HEK293 (cell line): ENCODE measurements at regions not wholly inside any gene's neighbourhood (a gene's known extent, or its start where the extent isn't known, plus 50 kb on each side); places are given as distances from the start of the nearest gene placed in this dataset.

Experiments used
- CTCF ChIA-PET: fragments of 350-600 bp; formaldehyde crosslinking; extraction: SDS; loops from one replicate; lab custom pipeline; 2021; ENCODE audit warnings: antibody characterized with exemption; lab: Yijun Ruan, JAX
- POLR2A ChIA-PET: fragments of 300-600 bp; formaldehyde crosslinking; extraction: SDS; loops from one replicate; lab custom pipeline; 2020; ENCODE audit warnings: antibody characterized with exemption, inconsistent platforms; lab: Yijun Ruan, JAX
- H3K27ac ChIP-seq: fragments of 200-500 bp; sonication (Bioruptor generic); 2 replicates; pipeline ENCODE4 v1.5.1; 2014; ENCODE audit warnings: low read depth, low read length, control low read depth, inconsistent platforms; ENCODE audit errors: extremely low read depth
- H3K36me3 ChIP-seq, 2 experiments: fragments of 200-500 bp in 1 of 2; sonication (Bioruptor generic) in 1 of 2; 1 replicate in 1 of 2; 2 replicates in 1 of 2; pipeline ENCODE4 v1.5.1; 2014 to 2017; ENCODE audit warnings: inconsistent platforms in 2 of 2, low read length in 2 of 2; ENCODE audit not compliant: control insufficient read depth in 2 of 2, insufficient read depth in 1 of 2
- H3K4me1 ChIP-seq: fragments of 200-500 bp; sonication (Bioruptor generic); 2 replicates; pipeline ENCODE4 v1.5.1; 2014; ENCODE audit warnings: mild to moderate bottlenecking, low read length, inconsistent platforms; ENCODE audit not compliant: control insufficient read depth, insufficient read depth
- H3K4me3 ChIP-seq: 2 replicates; pipeline ENCODE4 v1.5.1; 2011; ENCODE audit warnings: low read depth, mild to moderate bottlenecking, control low read depth, low read length, moderate library complexity
- H3K9me3 ChIP-seq: fragments of 200-500 bp; sonication (Bioruptor generic); 2 replicates; pipeline ENCODE4 v1.5.1; 2014; ENCODE audit warnings: low read depth, low read length, inconsistent platforms; ENCODE audit not compliant: control insufficient read depth, insufficient read depth
- RBAK ChIP-seq: fragments of 450-650 bp; formaldehyde crosslinking; IDR thresholded peaks from 2 replicates; pipeline ENCODE4 v1.5.1; 2016; ENCODE audit warnings: missing biosample characterization, missing genetic modification characterization
- REPIN1 ChIP-seq: fragments of 450-650 bp; formaldehyde crosslinking; IDR thresholded peaks from 2 replicates; pipeline ENCODE4 v1.5.1; 2017; ENCODE audit warnings: missing biosample characterization, missing genetic modification characterization, low read depth
- SCRT1 ChIP-seq: fragments of 450-650 bp; formaldehyde crosslinking; IDR thresholded peaks from 2 replicates; pipeline ENCODE4 v1.5.1; 2016; ENCODE audit warnings: missing biosample characterization, missing genetic modification characterization, borderline replicate concordance
- SCRT2 ChIP-seq: fragments of 450-650 bp; formaldehyde crosslinking; IDR thresholded peaks from 2 replicates; pipeline ENCODE4 v1.5.1; 2016; ENCODE audit warnings: missing biosample characterization, missing genetic modification characterization
- TRIM28 ChIP-seq: IDR thresholded peaks from 2 replicates; pipeline ENCODE4 v1.6.1; 2011; ENCODE audit warnings: low read length, control low read depth, borderline replicate concordance
- ZNF138 ChIP-seq: fragments of 450-650 bp; formaldehyde crosslinking; IDR thresholded peaks from 2 replicates; pipeline ENCODE4 v1.5.1; 2016; ENCODE audit warnings: missing biosample characterization, missing genetic modification characterization, borderline replicate concordance
- ZNF155 ChIP-seq: fragments of 450-650 bp; formaldehyde crosslinking; IDR thresholded peaks from 2 replicates; pipeline ENCODE4 v1.5.1; 2016; ENCODE audit warnings: missing biosample characterization, missing genetic modification characterization
- ZNF23 ChIP-seq: fragments of 450-650 bp; formaldehyde crosslinking; IDR thresholded peaks from 2 replicates; pipeline ENCODE4 v1.5.1; 2016; ENCODE audit warnings: missing biosample characterization, missing genetic modification characterization, borderline replicate concordance
- ZNF292 ChIP-seq: fragments of 450-650 bp; formaldehyde crosslinking; IDR thresholded peaks from 2 replicates; pipeline ENCODE4 v1.5.1; 2016; ENCODE audit warnings: low read depth, missing biosample characterization, missing genetic modification characterization, borderline replicate concordance
- ZNF426 ChIP-seq: fragments of 450-650 bp; formaldehyde crosslinking; IDR thresholded peaks from 2 replicates; pipeline ENCODE4 v1.5.1; 2017; ENCODE audit warnings: missing biosample characterization, missing genetic modification characterization, mild to moderate bottlenecking, inconsistent platforms, moderate library complexity
- ZNF473 ChIP-seq: fragments of 450-650 bp; formaldehyde crosslinking; IDR thresholded peaks from 2 replicates; pipeline ENCODE4 v1.5.1; 2017; ENCODE audit warnings: missing biosample characterization, missing genetic modification characterization
- ZNF585B ChIP-seq: fragments of 450-650 bp; formaldehyde crosslinking; IDR thresholded peaks from 2 replicates; pipeline ENCODE4 v1.5.1; 2016; ENCODE audit warnings: missing biosample characterization, missing genetic modification characterization
- ZNF596 ChIP-seq: fragments of 450-650 bp; IDR thresholded peaks from 2 replicates; pipeline ENCODE4 v1.5.0; 2018; ENCODE audit warnings: missing biosample characterization, mild to moderate bottlenecking, missing genetic modification characterization, moderate library complexity
- ZNF600 ChIP-seq: fragments of 450-650 bp; formaldehyde crosslinking; IDR thresholded peaks from 2 replicates; pipeline ENCODE4 v1.5.1; 2016; ENCODE audit warnings: missing biosample characterization, missing genetic modification characterization
- ZNF610 ChIP-seq: fragments of 450-650 bp; formaldehyde crosslinking; IDR thresholded peaks from 2 replicates; pipeline ENCODE4 v1.5.1; 2016; ENCODE audit warnings: missing biosample characterization, missing genetic modification characterization, borderline replicate concordance
- ZNF658 ChIP-seq: fragments of 450-650 bp; formaldehyde crosslinking; IDR thresholded peaks from 2 replicates; pipeline ENCODE4; 2016; ENCODE audit warnings: missing biosample characterization, missing genetic modification characterization
- ZNF701 ChIP-seq: fragments of 450-650 bp; formaldehyde crosslinking; IDR thresholded peaks from 2 replicates; pipeline ENCODE4 v1.5.1; 2016; ENCODE audit warnings: missing biosample characterization, missing genetic modification characterization
- ZNF791 ChIP-seq: fragments of 450-650 bp; formaldehyde crosslinking; IDR thresholded peaks from 2 replicates; pipeline ENCODE4 v1.5.1; 2016; ENCODE audit warnings: missing biosample characterization, missing genetic modification characterization
- ZXDB ChIP-seq: fragments of 450-650 bp; formaldehyde crosslinking; IDR thresholded peaks from 2 replicates; pipeline ENCODE4 v1.5.1; 2016; ENCODE audit warnings: missing biosample characterization, missing genetic modification characterization
- TF ChIP-seq, protein P1 (sequence below): fragments of 450-650 bp; formaldehyde crosslinking; IDR thresholded peaks from 2 replicates; pipeline ENCODE4 v1.5.1; 2016; ENCODE audit warnings: missing biosample characterization, missing genetic modification characterization, borderline replicate concordance
- TF ChIP-seq, protein P2 (sequence below): fragments of 450-650 bp; formaldehyde crosslinking; IDR thresholded peaks from 2 replicates; pipeline ENCODE4 v1.5.1; 2016; ENCODE audit warnings: missing biosample characterization, missing genetic modification characterization
- TF ChIP-seq, protein P3 (sequence below): fragments of 450-650 bp; formaldehyde crosslinking; IDR thresholded peaks from 2 replicates; pipeline ENCODE4 v1.5.1; 2016; ENCODE audit warnings: missing biosample characterization, missing genetic modification characterization
- TF ChIP-seq, protein P4 (sequence below): fragments of 450-650 bp; formaldehyde crosslinking; IDR thresholded peaks from 2 replicates; pipeline ENCODE4 v1.5.1; 2016; ENCODE audit warnings: missing biosample characterization, missing genetic modification characterization, low read depth
- TF ChIP-seq, protein P5 (sequence below): fragments of 450-650 bp; formaldehyde crosslinking; IDR thresholded peaks from 2 replicates; pipeline ENCODE4 v1.5.1; 2016; ENCODE audit warnings: missing biosample characterization, missing genetic modification characterization

DNA sequence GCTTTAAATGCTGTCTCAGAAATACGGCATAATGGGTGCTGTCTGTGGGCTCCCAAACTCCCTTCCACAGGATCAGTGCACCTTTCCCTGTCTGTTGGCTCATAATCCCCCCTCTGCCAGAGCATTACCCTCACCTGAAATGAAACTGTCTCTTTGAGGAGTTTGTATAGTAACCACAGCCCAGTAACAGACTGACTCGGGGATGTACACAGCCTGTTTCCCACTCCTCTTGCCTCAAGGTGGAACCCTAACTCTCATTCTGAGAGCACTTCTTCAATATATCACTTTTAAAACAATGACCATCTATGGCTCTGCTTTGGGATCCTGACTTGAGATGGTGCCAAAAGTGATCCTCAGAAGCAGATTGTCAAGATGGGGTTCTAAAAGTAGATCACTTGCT, 332.5 kb downstream of the AMY1C start:
- Histone ChIP-seq H3K9me3 (no peaks in the 10 kb centered on the region), H3K36me3 (no peaks in the 10 kb centered on the region), H3K4me1 (no peaks in the 10 kb centered on the region), H3K4me3 (no peak overlapping the region), H3K27ac (no peak overlapping the region)
- ChIA-PET CTCF (no interaction called here), POLR2A (no interaction called here)
- TF ChIP-seq ZNF596 (tag by site-specific recombination), result no peak
- TF ChIP-seq ZNF138 (tag by site-specific recombination), result no peak
- TF ChIP-seq ZNF610 (tag by site-specific recombination), result no peak
- TF ChIP-seq, protein P1, sequence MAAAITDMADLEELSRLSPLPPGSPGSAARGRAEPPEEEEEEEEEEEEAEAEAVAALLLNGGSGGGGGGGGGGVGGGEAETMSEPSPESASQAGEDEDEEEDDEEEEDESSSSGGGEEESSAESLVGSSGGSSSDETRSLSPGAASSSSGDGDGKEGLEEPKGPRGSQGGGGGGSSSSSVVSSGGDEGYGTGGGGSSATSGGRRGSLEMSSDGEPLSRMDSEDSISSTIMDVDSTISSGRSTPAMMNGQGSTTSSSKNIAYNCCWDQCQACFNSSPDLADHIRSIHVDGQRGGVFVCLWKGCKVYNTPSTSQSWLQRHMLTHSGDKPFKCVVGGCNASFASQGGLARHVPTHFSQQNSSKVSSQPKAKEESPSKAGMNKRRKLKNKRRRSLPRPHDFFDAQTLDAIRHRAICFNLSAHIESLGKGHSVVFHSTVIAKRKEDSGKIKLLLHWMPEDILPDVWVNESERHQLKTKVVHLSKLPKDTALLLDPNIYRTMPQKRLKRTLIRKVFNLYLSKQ (tag by site-specific recombination), result no peak
- no peak for TF ChIP-seq ZNF473 (tag by site-specific recombination)

DNA sequence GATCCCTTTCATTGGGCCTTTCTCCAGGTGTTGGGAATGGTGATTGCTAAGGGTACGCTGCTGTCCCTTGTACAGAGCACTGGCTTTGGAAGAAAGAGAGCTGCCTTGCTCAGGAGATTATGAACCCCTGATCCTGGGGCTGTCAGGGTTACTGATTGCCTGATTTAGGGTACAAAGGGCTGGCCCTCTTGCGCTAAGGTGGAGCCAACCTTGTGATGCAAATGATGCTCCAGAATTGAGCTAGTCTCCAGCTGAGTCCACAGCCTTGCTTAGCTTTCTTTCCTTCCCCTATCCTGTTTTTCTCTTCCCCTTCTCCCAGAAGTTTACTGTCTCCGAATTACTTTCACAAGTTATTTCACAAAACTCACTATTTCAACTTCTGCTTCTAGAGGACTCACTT, 334.7 kb downstream of the AMY1C start:
- H3K36me3 ChIP-seq, result no peaks in the 10 kb centered on the region
- TF ChIP-seq RBAK (tag by site-specific recombination) (no peak), REPIN1 (no peak), ZNF701 (tag by site-specific recombination) (no peak), ZNF585B (tag by site-specific recombination) (no peak)
- TF ChIP-seq, protein P2, sequence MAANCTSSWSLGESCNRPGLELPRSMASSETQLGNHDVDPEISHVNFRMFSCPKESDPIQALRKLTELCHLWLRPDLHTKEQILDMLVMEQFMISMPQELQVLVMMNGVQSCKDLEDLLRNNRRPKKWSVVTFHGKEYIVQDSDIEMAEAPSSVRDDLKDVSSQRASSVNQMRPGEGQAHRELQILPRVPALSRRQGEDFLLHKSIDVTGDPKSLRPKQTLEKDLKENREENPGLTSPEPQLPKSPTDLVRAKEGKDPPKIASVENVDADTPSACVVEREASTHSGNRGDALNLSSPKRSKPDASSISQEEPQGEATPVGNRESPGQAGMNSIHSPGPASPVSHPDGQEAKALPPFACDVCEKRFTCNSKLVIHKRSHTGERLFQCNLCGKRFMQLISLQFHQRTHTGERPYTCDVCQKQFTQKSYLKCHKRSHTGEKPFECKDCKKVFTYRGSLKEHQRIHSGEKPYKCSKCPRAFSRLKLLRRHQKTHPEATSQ, result no peak
- no peak overlapping the region for H3K27ac ChIP-seq
- H3K4me3 ChIP-seq, result no peak overlapping the region
- ChIA-PET POLR2A (no interaction called here), CTCF (no interaction called here)
- no peaks in the 10 kb centered on the region for H3K9me3 ChIP-seq
- H3K4me1 ChIP-seq, result no peaks in the 10 kb centered on the region

DNA sequence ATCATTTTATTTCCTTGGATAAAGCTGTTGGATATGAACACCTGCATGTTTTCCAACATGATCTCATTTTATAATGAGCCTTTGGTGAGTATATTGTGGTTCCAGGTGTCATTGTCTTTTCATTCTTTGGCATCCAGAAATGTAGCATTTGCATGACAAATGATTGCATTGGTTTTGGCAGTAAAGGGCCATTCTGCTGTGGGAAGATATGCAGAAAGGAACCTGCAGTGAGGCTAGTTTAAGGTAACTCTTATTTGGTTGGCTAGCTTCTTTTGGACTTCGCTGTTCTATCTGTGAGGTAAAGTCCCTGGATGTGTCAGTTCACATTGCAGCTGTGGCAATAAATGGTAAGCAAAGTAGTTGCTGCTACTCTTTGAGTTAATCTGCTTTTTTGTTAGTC, 343.0 kb downstream of the AMY1C start:
- TF ChIP-seq ZXDB (tag by site-specific recombination) (no peak), ZNF426 (tag by site-specific recombination) (no peak), TRIM28 (no peak), ZNF658 (tag by site-specific recombination) (no peak), ZNF292 (no peak), ZNF155 (tag by site-specific recombination) (no peak), SCRT1 (no peak), ZNF791 (tag by site-specific recombination) (no peak), SCRT2 (tag by site-specific recombination) (no peak), ZNF23 (tag by site-specific recombination) (no peak), ZNF600 (tag by site-specific recombination) (no peak)
- TF ChIP-seq, protein P3, sequence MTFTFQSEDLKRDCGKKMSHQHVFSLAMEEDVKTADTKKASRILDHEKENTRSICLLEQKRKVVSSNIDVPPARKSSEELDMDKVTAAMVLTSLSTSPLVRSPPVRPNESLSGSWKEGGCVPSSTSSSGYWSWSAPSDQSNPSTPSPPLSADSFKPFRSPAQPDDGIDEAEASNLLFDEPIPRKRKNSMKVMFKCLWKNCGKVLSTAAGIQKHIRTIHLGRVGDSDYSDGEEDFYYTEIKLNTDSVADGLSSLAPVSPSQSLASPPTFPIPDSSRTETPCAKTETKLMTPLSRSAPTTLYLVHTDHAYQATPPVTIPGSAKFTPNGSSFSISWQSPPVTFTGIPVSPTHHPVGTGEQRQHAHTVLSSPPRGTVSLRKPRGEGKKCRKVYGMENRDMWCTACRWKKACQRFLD (tag by site-specific recombination), result no peak
- TF ChIP-seq, protein P4, sequence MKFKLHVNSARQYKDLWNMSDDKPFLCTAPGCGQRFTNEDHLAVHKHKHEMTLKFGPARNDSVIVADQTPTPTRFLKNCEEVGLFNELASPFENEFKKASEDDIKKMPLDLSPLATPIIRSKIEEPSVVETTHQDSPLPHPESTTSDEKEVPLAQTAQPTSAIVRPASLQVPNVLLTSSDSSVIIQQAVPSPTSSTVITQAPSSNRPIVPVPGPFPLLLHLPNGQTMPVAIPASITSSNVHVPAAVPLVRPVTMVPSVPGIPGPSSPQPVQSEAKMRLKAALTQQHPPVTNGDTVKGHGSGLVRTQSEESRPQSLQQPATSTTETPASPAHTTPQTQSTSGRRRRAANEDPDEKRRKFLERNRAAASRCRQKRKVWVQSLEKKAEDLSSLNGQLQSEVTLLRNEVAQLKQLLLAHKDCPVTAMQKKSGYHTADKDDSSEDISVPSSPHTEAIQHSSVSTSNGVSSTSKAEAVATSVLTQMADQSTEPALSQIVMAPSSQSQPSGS, result no peak
- TF ChIP-seq, protein P5, sequence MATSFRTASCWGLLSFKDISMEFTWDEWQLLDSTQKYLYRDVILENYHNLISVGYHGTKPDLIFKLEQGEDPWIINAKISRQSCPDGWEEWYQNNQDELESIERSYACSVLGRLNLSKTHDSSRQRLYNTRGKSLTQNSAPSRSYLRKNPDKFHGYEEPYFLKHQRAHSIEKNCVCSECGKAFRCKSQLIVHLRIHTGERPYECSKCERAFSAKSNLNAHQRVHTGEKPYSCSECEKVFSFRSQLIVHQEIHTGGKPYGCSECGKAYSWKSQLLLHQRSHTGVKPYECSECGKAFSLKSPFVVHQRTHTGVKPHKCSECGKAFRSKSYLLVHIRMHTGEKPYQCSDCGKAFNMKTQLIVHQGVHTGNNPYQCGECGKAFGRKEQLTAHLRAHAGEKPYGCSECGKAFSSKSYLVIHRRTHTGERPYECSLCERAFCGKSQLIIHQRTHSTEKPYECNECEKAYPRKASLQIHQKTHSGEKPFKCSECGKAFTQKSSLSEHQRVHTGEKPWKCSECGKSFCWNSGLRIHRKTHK, result no peak

More for the DNA sequence above, 343.0 kb downstream of the AMY1C start:
- H3K36me3 ChIP-seq, result no peaks in the 10 kb centered on the region
- no peak overlapping the region for H3K27ac ChIP-seq
- no peaks in the 10 kb centered on the region for H3K4me1 ChIP-seq
- no peak overlapping the region for H3K4me3 ChIP-seq
- CTCF ChIA-PET, result no interaction called here
- POLR2A ChIA-PET, result no interaction called here
- H3K9me3 ChIP-seq, result no peaks in the 10 kb centered on the region
